Renal pelvis (tissue), 1 donor: ENCODE measurements at regions not wholly inside any gene's neighbourhood (a gene's known extent, or its start where the extent isn't known, plus 50 kb on each side); places are given as distances from the start of the nearest gene placed in this dataset.

Experiments
- DNase-seq: peaks from one replicate; pipeline ENCODE4 v3.0.0-alpha.2; 2013

DNA sequence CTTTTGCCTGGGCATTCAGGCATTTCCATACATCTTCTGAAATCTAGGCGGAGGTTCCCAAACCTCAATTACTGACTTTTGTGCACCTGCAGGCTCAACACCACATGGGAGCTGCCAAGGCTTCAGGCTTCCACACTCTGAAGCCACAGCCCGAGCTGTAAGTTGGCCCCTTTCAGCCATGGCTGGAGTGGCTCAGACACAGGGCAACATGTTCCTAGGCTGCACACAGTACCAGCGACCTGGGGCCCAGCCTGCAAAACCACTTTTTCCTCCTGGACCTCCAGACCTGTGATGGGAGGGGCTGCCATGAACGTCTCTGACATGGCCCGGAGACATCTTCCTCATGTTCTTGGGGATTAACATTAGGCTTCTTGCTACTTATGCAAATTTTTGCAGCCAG is 1558.2 kb upstream of the PCDH20 start:
- DNase-seq, result no peak

DNA sequence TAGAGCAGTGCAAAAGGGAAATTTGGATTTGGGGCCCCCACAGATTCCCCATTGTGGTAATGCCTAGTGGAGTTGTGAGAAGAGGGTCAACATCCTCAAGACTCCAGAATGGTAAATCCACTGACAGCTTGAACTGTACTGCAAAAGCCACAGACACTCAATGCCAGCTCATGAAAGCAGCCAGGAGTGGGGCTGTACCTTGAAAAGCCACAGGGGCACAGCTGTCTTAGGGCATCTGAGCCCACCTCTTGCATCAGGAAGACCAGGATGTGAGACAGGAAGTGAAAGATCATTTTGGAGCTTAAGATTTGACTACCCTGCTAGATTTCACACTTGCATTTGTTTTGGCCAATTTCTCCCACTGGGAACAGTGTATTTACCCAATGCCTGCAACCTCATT is 1548.9 kb upstream of the PCDH20 start:
- no peak for DNase-seq

DNA sequence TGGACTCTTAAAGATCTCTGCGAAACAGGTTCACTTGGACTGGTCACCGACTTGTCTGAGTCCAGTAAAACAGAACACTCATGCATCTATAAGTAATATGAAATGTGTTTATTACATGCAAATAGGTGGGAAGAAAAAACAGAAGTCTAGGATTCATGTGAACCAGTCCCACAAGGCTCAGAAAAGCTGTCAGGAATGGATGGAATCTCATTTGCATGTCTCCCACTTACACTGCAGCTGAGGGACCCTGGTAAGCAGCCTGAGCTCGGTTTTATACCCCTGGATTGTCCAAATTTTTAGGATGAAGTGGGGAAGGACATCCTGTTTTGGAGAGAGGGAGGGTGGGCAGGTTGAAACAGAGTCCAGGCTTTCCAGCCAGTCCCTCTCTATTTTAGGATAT is 1545.1 kb upstream of the PCDH20 start:
- DNase-seq, result no peak

- DNase-seq, result no peak
These were observed 1518.2 kb upstream of the PCDH20 start for GRCh38 chr13:62933809-62934208.

DNA sequence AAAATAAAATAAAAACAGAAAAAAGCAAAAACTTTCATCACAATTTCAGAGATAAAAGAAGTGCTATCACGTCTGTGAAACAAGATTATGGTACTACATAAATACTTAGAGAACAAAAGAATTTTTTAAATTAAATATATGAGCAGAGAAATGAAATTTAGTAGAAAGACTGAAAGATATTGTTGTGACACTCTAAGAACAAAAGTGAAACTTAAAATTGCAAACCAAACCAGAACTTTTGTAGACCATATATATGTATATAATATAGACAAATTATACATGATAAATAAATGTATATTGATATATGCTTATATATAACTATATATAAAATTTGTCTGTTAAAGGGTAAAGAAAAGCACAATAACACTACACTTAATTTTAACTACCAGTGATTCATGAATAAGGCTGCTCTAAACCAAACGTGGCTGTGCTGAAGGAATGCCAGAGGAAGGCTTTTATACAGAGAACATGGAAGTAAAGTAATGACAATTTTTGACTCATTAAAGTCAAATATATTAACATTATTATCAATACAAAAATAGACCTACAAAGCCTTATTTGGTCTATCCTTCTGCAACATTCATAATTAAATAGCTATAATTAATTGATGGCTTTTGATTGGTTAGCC is 1516.7 kb upstream of the PCDH20 start:
- no peak for DNase-seq

DNA sequence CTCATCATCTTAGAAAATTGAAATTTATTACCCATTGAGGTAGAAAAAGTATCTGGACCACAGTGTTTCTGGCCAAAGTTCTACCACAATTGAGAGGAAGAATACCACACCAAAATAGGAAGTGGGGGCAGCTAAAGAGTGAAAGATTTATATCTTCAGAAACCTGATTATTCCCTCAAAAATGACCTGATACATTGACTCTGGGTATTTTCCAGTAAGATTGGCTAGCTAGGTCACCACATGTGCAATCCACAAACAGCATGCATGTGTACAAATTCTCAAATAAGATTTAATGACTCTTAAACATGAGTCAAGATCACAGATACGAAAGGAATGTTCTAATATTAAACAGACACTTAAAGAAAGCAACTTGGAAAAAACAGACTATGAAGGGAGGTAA is 1516.2 kb upstream of the PCDH20 start:
- no peak for DNase-seq

DNA sequence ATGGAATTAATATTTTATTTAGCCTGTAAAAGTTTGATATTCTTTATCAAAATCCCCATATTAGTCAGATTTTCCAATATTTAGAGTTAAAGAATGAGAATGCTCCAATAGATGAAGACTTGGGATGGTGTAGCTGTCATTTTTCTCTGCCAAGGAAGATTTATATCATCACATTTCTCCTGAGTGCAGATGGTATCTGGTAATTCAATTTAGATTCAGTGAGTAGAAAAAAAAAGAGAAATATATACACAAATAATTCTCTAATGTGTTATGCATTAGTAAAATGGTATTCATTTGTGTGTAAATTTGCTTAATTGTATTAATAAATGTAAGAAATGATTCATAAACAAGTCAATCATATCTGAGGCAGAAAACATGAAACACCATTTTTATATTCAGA is 1508.7 kb upstream of the PCDH20 start:
- no peak for DNase-seq

- no peak for DNase-seq
These were observed 1504.5 kb upstream of the PCDH20 start for GRCh38 chr13:62920159-62920558.

GRCh38 chr13:62919491-62919890 is 1503.8 kb upstream of the PCDH20 start:
- no peak for DNase-seq

DNA sequence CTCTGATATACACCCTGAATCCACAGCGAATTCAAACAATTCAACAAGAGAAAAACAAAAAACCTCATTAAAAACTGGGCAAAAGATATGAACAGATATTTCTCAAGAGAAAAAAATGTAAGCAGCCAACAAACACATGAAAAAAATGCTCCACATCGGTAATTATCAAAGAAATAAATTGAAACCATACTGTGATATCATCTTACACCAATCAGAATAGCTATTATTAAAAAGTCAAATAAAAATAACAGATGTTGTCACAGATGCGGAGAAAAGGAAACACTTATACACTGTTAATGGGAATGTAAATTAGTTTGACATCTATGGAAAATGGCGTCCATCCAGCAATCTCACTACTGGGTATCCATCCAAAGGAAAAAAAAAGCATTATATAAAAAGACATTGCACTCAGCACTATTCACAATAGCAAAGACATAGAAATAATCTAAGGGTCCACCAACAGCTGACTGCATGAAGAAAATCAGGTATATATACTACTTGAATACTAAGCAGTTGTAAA is 1495.0 kb upstream of the PCDH20 start:
- DNase-seq, result no peak

GRCh38 chr13:62908321-62908720 is 1492.7 kb upstream of the PCDH20 start:
- no peak for DNase-seq

GRCh38 chr13:62906896-62907295 is 1491.2 kb upstream of the PCDH20 start:
- no peak for DNase-seq

GRCh38 chr13:62906469-62906868 is 1490.8 kb upstream of the PCDH20 start:
- no peak for DNase-seq

- no peak for DNase-seq
These were observed 1471.4 kb upstream of the PCDH20 start for GRCh38 chr13:62887046-62887445.

- no peak for DNase-seq
These were observed 1463.4 kb upstream of the PCDH20 start for GRCh38 chr13:62879071-62879470.

- DNase-seq, result no peak
These were observed 1459.5 kb upstream of the PCDH20 start for GRCh38 chr13:62875118-62875640.

DNA sequence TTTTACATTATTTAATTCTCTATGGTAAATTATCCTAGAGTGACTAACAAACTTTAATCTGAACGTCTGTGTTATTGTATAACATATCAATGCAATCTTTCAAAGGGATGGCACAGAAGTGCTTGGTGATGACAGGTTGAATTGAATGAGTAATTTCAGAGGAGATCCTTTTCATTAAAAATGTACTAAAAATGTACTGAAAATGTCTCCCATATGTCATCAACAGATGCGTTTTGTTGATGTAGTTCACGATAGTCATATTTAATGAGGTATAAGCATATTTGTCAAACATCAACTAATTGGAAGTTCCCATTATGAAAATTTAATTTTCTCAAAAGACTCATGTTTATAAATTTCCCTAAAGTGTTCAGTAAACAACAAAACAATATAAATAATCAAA is 1434.7 kb upstream of the PCDH20 start:
- no peak for DNase-seq

- no peak for DNase-seq
These were observed 1431.9 kb upstream of the PCDH20 start for GRCh38 chr13:62847520-62847919.

GRCh38 chr13:62846302-62846701 is 1430.7 kb upstream of the PCDH20 start:
- DNase-seq, result no peak

DNA sequence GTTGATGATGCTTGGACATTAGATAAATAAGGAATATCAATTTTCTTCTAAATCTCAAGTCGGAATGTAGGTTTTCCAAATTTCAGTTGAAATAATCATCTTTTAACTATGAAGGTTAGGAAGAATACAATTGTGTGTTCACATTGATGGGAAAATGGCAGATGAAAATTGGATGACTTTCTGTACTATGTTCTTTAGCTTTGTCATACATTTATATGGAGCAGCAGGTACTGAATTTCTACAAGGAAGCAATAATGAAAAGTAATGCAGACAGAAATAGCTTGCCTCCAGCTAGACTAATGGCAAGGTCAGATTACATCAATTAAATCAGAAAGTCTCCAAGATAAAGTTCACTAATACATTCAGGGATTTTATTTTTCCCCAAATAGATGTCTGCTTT is 1423.7 kb upstream of the PCDH20 start:
- no peak for DNase-seq

GRCh38 chr13:62838929-62839328 is 1423.3 kb upstream of the PCDH20 start:
- DNase-seq, result no peak

- DNase-seq, result no peak
These were observed 1422.2 kb upstream of the PCDH20 start for GRCh38 chr13:62837895-62838294.

GRCh38 chr13:62829486-62829885 is 1413.8 kb upstream of the PCDH20 start:
- no peak for DNase-seq

DNA sequence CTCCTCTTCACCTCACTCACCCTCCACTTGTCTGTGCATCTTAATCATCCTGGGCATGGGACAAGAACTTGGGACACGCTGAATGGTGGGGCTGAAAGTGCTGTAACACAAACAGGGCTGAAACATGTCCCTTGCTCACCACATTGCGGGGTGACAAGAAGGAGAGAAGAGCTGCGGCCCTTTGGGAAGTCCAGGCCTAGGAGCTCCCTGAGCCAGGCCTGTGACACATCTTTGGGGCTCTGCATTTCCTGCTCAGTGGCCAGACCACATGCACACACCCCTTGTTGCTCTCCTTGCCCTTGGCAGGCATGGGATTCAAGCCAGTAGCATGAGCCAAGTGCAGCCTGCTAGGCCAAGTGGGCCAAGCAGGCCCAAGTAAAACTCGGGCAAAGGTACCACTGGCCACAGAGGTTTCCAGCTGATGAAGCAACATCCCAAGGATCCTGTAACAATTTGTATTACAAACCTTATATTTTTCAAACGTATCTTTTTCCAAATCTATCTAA is 1384.3 kb upstream of the PCDH20 start:
- DNase-seq, result no peak
